ENCODE measurements at regions not wholly inside any gene's neighbourhood (a gene's known extent, or its start where the extent isn't known, plus 50 kb on each side); places are given as distances from the start of the nearest gene placed in this dataset.

- TF ChIP-seq EZH2 (IDR thresholded peaks at IDR 0.05; ENCODE audit: borderline replicate concordance, insufficient read depth, low read depth, low read length, poor library complexity, severe bottlenecking) = no peak
- TF ChIP-seq, protein P1, sequence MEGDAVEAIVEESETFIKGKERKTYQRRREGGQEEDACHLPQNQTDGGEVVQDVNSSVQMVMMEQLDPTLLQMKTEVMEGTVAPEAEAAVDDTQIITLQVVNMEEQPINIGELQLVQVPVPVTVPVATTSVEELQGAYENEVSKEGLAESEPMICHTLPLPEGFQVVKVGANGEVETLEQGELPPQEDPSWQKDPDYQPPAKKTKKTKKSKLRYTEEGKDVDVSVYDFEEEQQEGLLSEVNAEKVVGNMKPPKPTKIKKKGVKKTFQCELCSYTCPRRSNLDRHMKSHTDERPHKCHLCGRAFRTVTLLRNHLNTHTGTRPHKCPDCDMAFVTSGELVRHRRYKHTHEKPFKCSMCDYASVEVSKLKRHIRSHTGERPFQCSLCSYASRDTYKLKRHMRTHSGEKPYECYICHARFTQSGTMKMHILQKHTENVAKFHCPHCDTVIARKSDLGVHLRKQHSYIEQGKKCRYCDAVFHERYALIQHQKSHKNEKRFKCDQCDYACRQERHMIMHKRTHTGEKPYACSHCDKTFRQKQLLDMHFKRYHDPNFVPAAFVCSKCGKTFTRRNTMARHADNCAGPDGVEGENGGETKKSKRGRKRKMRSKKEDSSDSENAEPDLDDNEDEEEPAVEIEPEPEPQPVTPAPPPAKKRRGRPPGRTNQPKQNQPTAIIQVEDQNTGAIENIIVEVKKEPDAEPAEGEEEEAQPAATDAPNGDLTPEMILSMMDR (IDR thresholded peaks at IDR 0.05) = no peak
These were observed 169.2 kb upstream of the GLI2 start for GRCh38 chr2:120566331-120567035.

All from B cell (primary cell).